ENCODE measurements at regions not wholly inside any gene's neighbourhood (a gene's known extent, or its start where the extent isn't known, plus 50 kb on each side); places are given as distances from the start of the nearest gene placed in this dataset.

- TF ChIP-seq CTCF (IDR thresholded peaks at IDR 0.05; ENCODE audit: low read depth, low read length) (no peak), EZH2phosphoT487 (IDR thresholded peaks at IDR 0.05; ENCODE audit: low read depth) (no peak)
Observed at GRCh38 chr15:91515188-91515754, 338.2 kb upstream of the SLCO3A1 start.

Measured in OCI-LY3 (cell line).